RWPE1 (cell line): ENCODE measurements at regions not wholly inside any gene's neighbourhood (a gene's known extent, or its start where the extent isn't known, plus 50 kb on each side); places are given as distances from the start of the nearest gene placed in this dataset.
"Not testable (repeated sequence)": the region's sequence is repeated elsewhere in the genome, so short reads cannot be mapped to it uniquely, and the experiment has no call there.

Experiments used
- CTCF ChIA-PET: fragments of 350-600 bp; sonication (Branson Sonifier 250); formaldehyde crosslinking; extraction: SDS; loops from one replicate; lab custom pipeline; 2021; lab: Yijun Ruan, JAX
- POLR2A ChIA-PET: fragments of 400-600 bp; formaldehyde crosslinking; extraction: SDS; loops from one replicate; lab custom pipeline; 2020; ENCODE audit warnings: antibody characterized with exemption; ENCODE audit not compliant: low non-redundant PET; lab: Yijun Ruan, JAX
- DNase-seq: peaks from one replicate; pipeline ENCODE4 v3.0.0; 2012; ENCODE audit warnings: low spot score
- H3K27ac ChIP-seq: fragments of 450-650 bp; 2 replicates; pipeline ENCODE4 v1.5.1; 2017
- TF ChIP-seq, protein P1 (sequence below): fragments of 450-650 bp; conservative IDR thresholded peaks from 2 replicates; pipeline ENCODE4 v1.5.1; 2017; ENCODE audit warnings: low read depth, mild to moderate bottlenecking

DNA sequence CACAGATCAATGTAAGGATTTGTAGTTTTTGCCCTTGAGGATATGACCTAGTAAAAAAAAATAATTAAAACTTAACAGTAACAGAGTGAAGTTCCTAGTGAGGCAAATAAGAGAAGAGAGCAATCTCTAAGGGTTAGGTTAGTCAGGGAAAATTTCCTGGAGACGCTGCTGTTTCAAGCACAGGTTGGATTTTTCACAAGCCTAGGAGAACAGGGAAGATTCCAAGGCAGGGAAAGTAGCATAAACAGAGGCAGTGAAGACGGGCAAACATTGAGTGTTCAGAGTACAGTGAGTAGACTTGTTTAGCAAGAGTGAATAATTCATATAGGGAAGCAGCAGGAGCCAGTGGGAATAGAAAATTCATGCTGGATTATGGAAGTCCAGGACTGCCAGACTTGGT is 212.8 kb downstream of the SPANXN3 start:
- CTCF ChIA-PET: no interaction called here
- POLR2A ChIA-PET: no interaction called here
- TF ChIP-seq, protein P1, sequence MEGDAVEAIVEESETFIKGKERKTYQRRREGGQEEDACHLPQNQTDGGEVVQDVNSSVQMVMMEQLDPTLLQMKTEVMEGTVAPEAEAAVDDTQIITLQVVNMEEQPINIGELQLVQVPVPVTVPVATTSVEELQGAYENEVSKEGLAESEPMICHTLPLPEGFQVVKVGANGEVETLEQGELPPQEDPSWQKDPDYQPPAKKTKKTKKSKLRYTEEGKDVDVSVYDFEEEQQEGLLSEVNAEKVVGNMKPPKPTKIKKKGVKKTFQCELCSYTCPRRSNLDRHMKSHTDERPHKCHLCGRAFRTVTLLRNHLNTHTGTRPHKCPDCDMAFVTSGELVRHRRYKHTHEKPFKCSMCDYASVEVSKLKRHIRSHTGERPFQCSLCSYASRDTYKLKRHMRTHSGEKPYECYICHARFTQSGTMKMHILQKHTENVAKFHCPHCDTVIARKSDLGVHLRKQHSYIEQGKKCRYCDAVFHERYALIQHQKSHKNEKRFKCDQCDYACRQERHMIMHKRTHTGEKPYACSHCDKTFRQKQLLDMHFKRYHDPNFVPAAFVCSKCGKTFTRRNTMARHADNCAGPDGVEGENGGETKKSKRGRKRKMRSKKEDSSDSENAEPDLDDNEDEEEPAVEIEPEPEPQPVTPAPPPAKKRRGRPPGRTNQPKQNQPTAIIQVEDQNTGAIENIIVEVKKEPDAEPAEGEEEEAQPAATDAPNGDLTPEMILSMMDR: no peak

DNA sequence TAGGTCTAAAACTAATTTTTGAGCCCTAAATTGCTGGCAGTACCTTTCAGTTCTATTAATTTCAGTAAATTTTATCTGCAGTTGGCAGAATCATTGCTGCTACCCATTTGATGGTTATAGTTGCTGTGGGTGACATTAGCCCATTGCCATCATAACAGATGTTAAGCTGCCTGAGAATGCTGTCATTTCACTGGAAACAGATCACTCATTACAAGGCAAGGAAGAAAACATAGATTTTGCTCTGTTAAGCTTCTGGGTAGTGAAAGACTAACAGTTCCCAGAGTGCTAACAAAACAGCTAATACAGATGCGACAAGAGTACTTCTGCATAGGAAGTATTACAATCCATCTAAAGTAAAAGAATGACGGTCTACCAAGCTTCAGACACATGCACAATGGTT is 213.2 kb downstream of the SPANXN3 start:
- TF ChIP-seq, protein P1: no peak
- CTCF ChIA-PET: interaction anchor here (0.8 kb wide), 1 partner anchor 1258 kb away, joined by 3 read pairs; no protein-coding TSS in a partner anchor
- DNase-seq: no peak

More for the DNA sequence above, 212.8 kb downstream of the SPANXN3 start:
- no peak overlapping the region for H3K27ac ChIP-seq
- no peak for DNase-seq

GRCh38 chrX:143298663-143299241 is 218.5 kb downstream of the SPANXN3 start:
- ChIA-PET CTCF (interaction anchor here (0.7 kb wide), 1 partner anchor 382 kb away, joined by 4 read pairs; no protein-coding TSS in a partner anchor), POLR2A (no interaction called here)
- TF ChIP-seq, protein P1: no peak
- no peak overlapping the region for H3K27ac ChIP-seq
- DNase-seq: no peak

More for the DNA sequence above, 213.2 kb downstream of the SPANXN3 start:
- H3K27ac ChIP-seq: no peak overlapping the region
- POLR2A ChIA-PET: no interaction called here

- H3K27ac ChIP-seq: no peak overlapping the region
- POLR2A ChIA-PET: no interaction called here
- TF ChIP-seq, protein P1: no peak
- no peak for DNase-seq
- CTCF ChIA-PET: no interaction called here
Observed at GRCh38 chrX:143296521-143296920, 220.8 kb downstream of the SPANXN3 start.

GRCh38 chrX:143287236-143287635 is 230.0 kb downstream of the SPANXN3 start:
- ChIA-PET POLR2A (no interaction called here), CTCF (no interaction called here)
- H3K27ac ChIP-seq: no peak overlapping the region
- TF ChIP-seq, protein P1: no peak
- no peak for DNase-seq

DNA sequence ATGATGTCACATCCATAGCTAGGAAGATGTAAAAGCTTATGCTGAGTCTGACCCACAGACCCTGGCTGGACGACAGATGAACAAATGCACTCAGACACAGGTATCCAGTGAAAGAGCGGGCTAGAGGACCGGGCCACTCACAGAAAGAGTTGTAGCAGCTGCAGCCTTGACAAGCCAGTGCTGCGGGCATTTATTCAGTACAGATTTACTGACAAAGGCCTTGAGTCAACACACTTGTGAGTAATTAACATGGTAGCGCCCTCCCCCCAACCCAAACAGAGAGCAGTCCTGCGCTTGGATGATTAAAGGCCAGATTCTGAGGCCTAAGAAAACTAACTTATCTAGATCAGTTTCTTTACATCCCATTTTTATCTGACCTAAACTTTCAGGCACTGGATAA is 244.6 kb downstream of the SPANXN4 start:
- ChIA-PET POLR2A (no interaction called here), CTCF (no interaction called here)
- no peak for DNase-seq
- no peak overlapping the region for H3K27ac ChIP-seq
- TF ChIP-seq, protein P1: no peak

- DNase-seq, POLR2A ChIA-PET, H3K27ac ChIP-seq, CTCF ChIA-PET: not testable (repeated sequence)
Observed at GRCh38 chrX:143244593-143244992, 218.9 kb downstream of the SPANXN4 start.
